DMS153 treated with DMSO at 0.1 percent for 48 hours (cell line): ENCODE measurements at regions not wholly inside any gene's neighbourhood (a gene's known extent, or its start where the extent isn't known, plus 50 kb on each side); places are given as distances from the start of the nearest gene placed in this dataset.
"Not testable (repeated sequence)": the region's sequence is repeated elsewhere in the genome, so short reads cannot be mapped to it uniquely, and the experiment has no call there.

Source experiments
- DNase-seq: peaks from one replicate; lab custom pipeline; 2025; ENCODE audit not compliant: unreplicated experiment; lab: John Stamatoyannopoulos, UW

- no peak for DNase-seq
Measured at GRCh38 chr17:71494062-71494855, 626.6 kb upstream of the SOX9 start.

GRCh38 chr17:71495420-71495819, 625.4 kb upstream of the SOX9 start:
- DNase-seq = no peak

GRCh38 chr17:71496552-71496951, 624.3 kb upstream of the SOX9 start:
- no peak for DNase-seq

GRCh38 chr17:71500761-71501555, 619.9 kb upstream of the SOX9 start:
- no peak for DNase-seq

GRCh38 chr17:71501711-71502110, 619.1 kb upstream of the SOX9 start:
- DNase-seq = no peak

- peak; percentile 79 for DNase-seq
Measured at GRCh38 chr17:71502443-71502842, 618.4 kb upstream of the SOX9 start.

GRCh38 chr17:71503710-71504465, 616.9 kb upstream of the SOX9 start:
- no peak for DNase-seq

- DNase-seq = no peak
Measured at GRCh38 chr17:71505200-71505599, 615.6 kb upstream of the SOX9 start.

GRCh38 chr17:71505981-71506380, 614.8 kb upstream of the SOX9 start:
- DNase-seq = no peak

- DNase-seq = no peak
Measured at GRCh38 chr17:71511266-71511995, 609.4 kb upstream of the SOX9 start.

GRCh38 chr17:71513725-71514124, 607.1 kb upstream of the SOX9 start:
- not testable (repeated sequence) for DNase-seq

- DNase-seq = peak; percentile 63
Measured at GRCh38 chr17:71516149-71516548, 604.7 kb upstream of the SOX9 start.

GRCh38 chr17:71519285-71519684, 601.5 kb upstream of the SOX9 start:
- no peak for DNase-seq

- DNase-seq = no peak
Measured at GRCh38 chr17:71521724-71522123, 599.1 kb upstream of the SOX9 start.

- no peak for DNase-seq
Measured at GRCh38 chr17:71522383-71522782, 598.4 kb upstream of the SOX9 start.

GRCh38 chr17:71527311-71527710, 593.5 kb upstream of the SOX9 start:
- no peak for DNase-seq

- DNase-seq = no peak
Measured at GRCh38 chr17:71528210-71528609, 592.6 kb upstream of the SOX9 start.

- DNase-seq = no peak
Measured at GRCh38 chr17:71530248-71530647, 590.6 kb upstream of the SOX9 start.

- no peak for DNase-seq
Measured at GRCh38 chr17:71535321-71535720, 585.5 kb upstream of the SOX9 start.

- no peak for DNase-seq
Measured at GRCh38 chr17:71546419-71546818, 574.4 kb upstream of the SOX9 start.

GRCh38 chr17:71547904-71548303, 572.9 kb upstream of the SOX9 start:
- DNase-seq = no peak
